ENCODE measurements at regions not wholly inside any gene's neighbourhood (a gene's known extent, or its start where the extent isn't known, plus 50 kb on each side); places are given as distances from the start of the nearest gene placed in this dataset.

GRCh38 chrX:147680251-147680650 is 231.5 kb upstream of the FMR1 start:
- H3K27me3 Mint-ChIP-seq (ENCODE audit: low read depth): peaks cover 100% of the 10 kb centered on the region
- peaks cover 0 to 3% (median 0%) of the 10 kb centered on the region in 3 experiments; a peak in 5 of 7 replicates for H3K36me3 Mint-ChIP-seq (ENCODE audit: insufficient read depth in 1 of 3, low read depth in 3 of 3)
- no peak overlapping the region for H2BK20ac ChIP-seq (ENCODE audit: low read depth, low read length, poor library complexity, severe bottlenecking)
- H3K9me3 Mint-ChIP-seq: peaks cover 76 to 77% of the 10 kb centered on the region in 2 experiments
- no peak overlapping the region for H3K14ac ChIP-seq (ENCODE audit: insufficient read depth, low read length)
- H3K4ac ChIP-seq (ENCODE audit: low read depth, low read length): no peak overlapping the region
- no peak overlapping the region for H4K8ac ChIP-seq (replicated peaks; ENCODE audit: insufficient read length, low read depth, low read length)
- no peak for DNase-seq
- H3K23me2 ChIP-seq (ENCODE audit: insufficient read length, low read depth, low read length, poor library complexity, severe bottlenecking): no peaks in the 10 kb centered on the region
- no peak overlapping the region for H2AFZ ChIP-seq (ENCODE audit: low read length)
- no peak overlapping the region for H2BK12ac ChIP-seq (ENCODE audit: insufficient read length, low read depth, low read length)
- H4K91ac ChIP-seq (ENCODE audit: insufficient read length, low read depth, low read length): no peak overlapping the region
- H3K79me2 ChIP-seq (ENCODE audit: insufficient read depth, low read length): no peaks in the 10 kb centered on the region
- H3T11ph ChIP-seq (ENCODE audit: low read length): no peak overlapping the region
- no peak overlapping the region for H3K56ac ChIP-seq (ENCODE audit: insufficient read length, low read depth, low read length)
- H3K27me3 ChIP-seq (ENCODE audit: insufficient read depth, low read length): peaks cover 35% of the 10 kb centered on the region; the same call in 1 of the 2 replicates
- no peak overlapping the region for H3K4me2 ChIP-seq (ENCODE audit: insufficient read depth, insufficient read length, low read length)
- H3K4me3 Mint-ChIP-seq: no peak overlapping the region
- H3K27ac ChIP-seq (ENCODE audit: insufficient read length, low read depth, low read length): no peak overlapping the region
- H2BK15ac ChIP-seq (ENCODE audit: low read depth, low read length): no peak overlapping the region
- peaks cover 11 to 12% of the 10 kb centered on the region in 2 experiments for H3K4me1 Mint-ChIP-seq
- H3K9ac ChIP-seq (ENCODE audit: extremely low read depth, insufficient read length, low read length): no peak overlapping the region
- no peaks in the 10 kb centered on the region for H3K79me1 ChIP-seq (ENCODE audit: insufficient read depth, low read depth, low read length, poor library complexity, severe bottlenecking)
- no peaks in the 10 kb centered on the region for H4K20me1 ChIP-seq (ENCODE audit: control insufficient read depth, insufficient read depth, insufficient read length)
- H2BK5ac ChIP-seq (ENCODE audit: insufficient read length, low read length): no peak overlapping the region
- H4K5ac ChIP-seq (ENCODE audit: insufficient read length, low read depth, low read length): no peak overlapping the region
- no CpG with 5 or more reads among the region's 4 CpGs for WGBS (ENCODE audit: extremely low coverage, insufficient read length, low lambda C conversion rate)
- H2BK120ac ChIP-seq (ENCODE audit: low read depth, low read length, poor library complexity, severe bottlenecking): no peak overlapping the region
- no peak for TF ChIP-seq CTCF (conservative IDR thresholded peaks at IDR 0.05)
- no peaks in the 10 kb centered on the region for H3K9me3 ChIP-seq (ENCODE audit: control insufficient read depth, low read depth, low read length)
- H3K4me1 ChIP-seq (ENCODE audit: insufficient read depth, low read length): no peaks in the 10 kb centered on the region
- H3K18ac ChIP-seq (ENCODE audit: insufficient read length, low read depth, low read length): no peak overlapping the region
- H2AK5ac ChIP-seq (ENCODE audit: insufficient read length, low read length): no peak overlapping the region
- H3K23ac ChIP-seq (ENCODE audit: insufficient read length, low read depth, low read length): no peak overlapping the region
- H3K27ac Mint-ChIP-seq: no peak overlapping the region

Data from H9 (cell line).